DOHH2 (cell line): ENCODE measurements at regions not wholly inside any gene's neighbourhood (a gene's known extent, or its start where the extent isn't known, plus 50 kb on each side); places are given as distances from the start of the nearest gene placed in this dataset.

Experiments used
- EZH2phosphoT487 ChIP-seq: fragments of 200-600 bp; sonication (generic); IDR thresholded peaks from 2 replicates; pipeline ENCODE4 v1.6.1; 2017; ENCODE audit warnings: borderline replicate concordance, mild to moderate bottlenecking, antibody characterized with exemption, low read length, moderate library complexity, mixed read lengths
- TF ChIP-seq, protein P1 (sequence below): fragments of 200-600 bp; sonication (generic); IDR thresholded peaks from one replicate; pipeline ENCODE4 v1.5.1; 2014; ENCODE audit warnings: antibody characterized with exemption, mild to moderate bottlenecking, low read depth, low read length; ENCODE audit not compliant: poor library complexity, severe bottlenecking

DNA sequence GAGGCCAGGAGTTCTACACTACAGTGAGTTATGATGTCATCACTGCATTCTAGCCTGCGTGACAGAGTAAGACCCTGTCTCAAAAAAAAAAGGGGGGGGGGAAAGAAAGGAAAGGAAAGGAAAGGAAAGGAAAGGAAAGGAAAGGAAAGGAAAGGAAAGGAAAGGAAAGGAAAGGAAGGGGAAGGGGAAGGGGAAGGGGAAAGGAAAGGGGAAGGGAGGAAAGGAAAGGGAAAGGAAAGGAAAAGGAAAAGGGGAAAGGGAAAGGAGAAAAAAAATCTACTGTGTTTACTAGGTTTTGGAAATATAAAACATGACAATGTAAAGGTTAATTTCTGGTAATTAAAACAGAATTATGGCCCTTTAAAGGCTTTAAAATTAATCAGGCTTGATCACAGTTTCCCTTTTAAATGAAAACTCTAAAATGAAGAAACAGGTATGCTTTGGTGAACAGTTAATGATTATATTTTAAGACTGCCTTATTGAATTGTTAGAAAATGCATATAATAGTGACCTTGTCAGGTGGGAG is 131.9 kb upstream of the POU5F2 start:
- TF ChIP-seq, protein P1, sequence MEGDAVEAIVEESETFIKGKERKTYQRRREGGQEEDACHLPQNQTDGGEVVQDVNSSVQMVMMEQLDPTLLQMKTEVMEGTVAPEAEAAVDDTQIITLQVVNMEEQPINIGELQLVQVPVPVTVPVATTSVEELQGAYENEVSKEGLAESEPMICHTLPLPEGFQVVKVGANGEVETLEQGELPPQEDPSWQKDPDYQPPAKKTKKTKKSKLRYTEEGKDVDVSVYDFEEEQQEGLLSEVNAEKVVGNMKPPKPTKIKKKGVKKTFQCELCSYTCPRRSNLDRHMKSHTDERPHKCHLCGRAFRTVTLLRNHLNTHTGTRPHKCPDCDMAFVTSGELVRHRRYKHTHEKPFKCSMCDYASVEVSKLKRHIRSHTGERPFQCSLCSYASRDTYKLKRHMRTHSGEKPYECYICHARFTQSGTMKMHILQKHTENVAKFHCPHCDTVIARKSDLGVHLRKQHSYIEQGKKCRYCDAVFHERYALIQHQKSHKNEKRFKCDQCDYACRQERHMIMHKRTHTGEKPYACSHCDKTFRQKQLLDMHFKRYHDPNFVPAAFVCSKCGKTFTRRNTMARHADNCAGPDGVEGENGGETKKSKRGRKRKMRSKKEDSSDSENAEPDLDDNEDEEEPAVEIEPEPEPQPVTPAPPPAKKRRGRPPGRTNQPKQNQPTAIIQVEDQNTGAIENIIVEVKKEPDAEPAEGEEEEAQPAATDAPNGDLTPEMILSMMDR: no peak
- TF ChIP-seq EZH2phosphoT487: no peak
